GM23338 (cell line): ENCODE measurements at regions not wholly inside any gene's neighbourhood (a gene's known extent, or its start where the extent isn't known, plus 50 kb on each side); places are given as distances from the start of the nearest gene placed in this dataset.

Experiments used
- ATAC-seq: fragments of 200-7000 bp; cut with Tn5 transposase; 3 replicates; pipeline ENCODE4 v1.9.1; 2020
- DNase-seq: peaks from one replicate; pipeline ENCODE4 v3.0.0-alpha.2; 2015; ENCODE audit warnings: low spot score
- H2AFZ ChIP-seq: fragments of 200-600 bp; sonication (generic); 2 replicates; pipeline ENCODE4 v1.8.0; 2016; ENCODE audit warnings: antibody characterized with exemption, mild to moderate bottlenecking, moderate library complexity
- H3F3A ChIP-seq: fragments of 200-600 bp; sonication (generic); replicated peaks from 2 replicates; pipeline ENCODE4 v1.8.0; 2017; ENCODE audit warnings: antibody characterized with exemption, mixed run types, low read depth
- H3K27ac ChIP-seq: fragments of 200-600 bp; sonication (generic); 2 replicates; pipeline ENCODE4 v1.6.1; 2016; ENCODE audit warnings: low read depth
- H3K27me3 ChIP-seq: fragments of 200-600 bp; sonication (generic); 2 replicates; pipeline ENCODE4 v1.8.0; 2016; ENCODE audit warnings: mild to moderate bottlenecking, mixed run types, moderate library complexity; ENCODE audit not compliant: insufficient read depth
- H3K36me3 ChIP-seq: fragments of 200-600 bp; sonication (generic); 2 replicates; pipeline ENCODE4 v1.8.0; 2016; ENCODE audit warnings: mild to moderate bottlenecking; ENCODE audit not compliant: insufficient read depth
- H3K4me1 ChIP-seq: fragments of 200-600 bp; sonication (generic); 2 replicates; pipeline ENCODE4 v1.8.0; 2016; ENCODE audit warnings: mild to moderate bottlenecking, moderate library complexity; ENCODE audit not compliant: insufficient read depth
- H3K4me2 ChIP-seq: fragments of 200-600 bp; sonication (generic); 2 replicates; pipeline ENCODE4 v1.7.1; 2017; ENCODE audit warnings: mixed run types
- H3K4me3 ChIP-seq: fragments of 200-600 bp; sonication (generic); 2 replicates; pipeline ENCODE4 v1.6.1; 2016; ENCODE audit warnings: mixed run types
- H3K79me2 ChIP-seq: fragments of 200-600 bp; sonication (generic); replicated peaks from 2 replicates; pipeline ENCODE4 v1.8.0; 2017; ENCODE audit warnings: mild to moderate bottlenecking; ENCODE audit not compliant: insufficient read depth
- H3K9me2 ChIP-seq: fragments of 200-600 bp; sonication (generic); 2 replicates; pipeline ENCODE4 v1.8.0; 2017; ENCODE audit not compliant: insufficient read depth
- H4K20me1 ChIP-seq: fragments of 200-600 bp; sonication (generic); replicated peaks from 2 replicates; pipeline ENCODE4 v1.8.0; 2017; ENCODE audit warnings: mild to moderate bottlenecking; ENCODE audit not compliant: insufficient read depth
- H3K27ac Mint-ChIP-seq: 2 replicates; pipeline ENCODE4 v1.8.0; 2020; ENCODE audit warnings: inconsistent platforms, mild to moderate bottlenecking, moderate library complexity, mixed read lengths
- H3K27me3 Mint-ChIP-seq: 3 replicates; pipeline ENCODE4 v1.8.0; 2022; ENCODE audit warnings: low read depth, mild to moderate bottlenecking, moderate library complexity, mixed read lengths, inconsistent platforms; ENCODE audit not compliant: insufficient read depth, poor library complexity
- H3K36me3 Mint-ChIP-seq: 3 replicates; pipeline ENCODE4 v1.8.0; 2021; ENCODE audit warnings: low read depth, mild to moderate bottlenecking, inconsistent platforms, moderate library complexity, mixed read lengths
- H3K4me1 Mint-ChIP-seq: 3 replicates; pipeline ENCODE4 v1.8.0; 2020; ENCODE audit warnings: mild to moderate bottlenecking, inconsistent platforms, mixed read lengths
- H3K4me3 Mint-ChIP-seq: 3 replicates; pipeline ENCODE4 v1.8.0; 2021; ENCODE audit warnings: moderate library complexity, mild to moderate bottlenecking, inconsistent platforms, mixed read lengths
- H3K9me3 Mint-ChIP-seq: 3 replicates; pipeline ENCODE4 v1.8.0; 2020; ENCODE audit warnings: moderate library complexity, mild to moderate bottlenecking, inconsistent platforms, mixed read lengths
- EZH2 ChIP-seq: fragments of 200-600 bp; sonication (generic); IDR thresholded peaks from one replicate; pipeline ENCODE4 v1.8.0; 2017; ENCODE audit warnings: antibody characterized with exemption, mild to moderate bottlenecking, low read depth; ENCODE audit not compliant: unreplicated experiment
- EZH2phosphoT487 ChIP-seq: fragments of 200-600 bp; sonication (generic); IDR thresholded peaks from one replicate; pipeline ENCODE4 v1.8.1; 2018; ENCODE audit warnings: antibody characterized with exemption; ENCODE audit not compliant: unreplicated experiment
- JUNB ChIP-seq: IDR thresholded peaks from one replicate; pipeline ENCODE4 v1.6.1; 2016; ENCODE audit warnings: antibody characterized with exemption; ENCODE audit not compliant: unreplicated experiment
- NANOG ChIP-seq: IDR thresholded peaks from 2 replicates; pipeline ENCODE4 v1.6.1; 2016; ENCODE audit warnings: antibody characterized with exemption, borderline replicate concordance
- POLR2AphosphoS5 ChIP-seq: IDR thresholded peaks from 2 replicates; pipeline ENCODE4 v1.6.1; 2016; ENCODE audit warnings: antibody characterized with exemption, low read depth
- REST ChIP-seq: IDR thresholded peaks from one replicate; pipeline ENCODE4 v1.6.1; 2018; ENCODE audit warnings: antibody characterized with exemption; ENCODE audit not compliant: unreplicated experiment
- ZNF114 ChIP-seq: fragments of 250-450 bp; sonication (Bioruptor Pico); IDR thresholded peaks from 2 replicates; pipeline ENCODE4 v1.5.0; 2020; ENCODE audit warnings: mild to moderate bottlenecking, moderate library complexity
- ZNF331 ChIP-seq: fragments of 250-450 bp; sonication (Bioruptor Pico); IDR thresholded peaks from 2 replicates; pipeline ENCODE4 v1.5.0; 2020; ENCODE audit warnings: low read depth, mild to moderate bottlenecking, moderate library complexity
- TF ChIP-seq, protein P1 (sequence below): IDR thresholded peaks from 2 replicates; pipeline ENCODE4 v1.6.1; 2016; ENCODE audit warnings: antibody characterized with exemption

DNA sequence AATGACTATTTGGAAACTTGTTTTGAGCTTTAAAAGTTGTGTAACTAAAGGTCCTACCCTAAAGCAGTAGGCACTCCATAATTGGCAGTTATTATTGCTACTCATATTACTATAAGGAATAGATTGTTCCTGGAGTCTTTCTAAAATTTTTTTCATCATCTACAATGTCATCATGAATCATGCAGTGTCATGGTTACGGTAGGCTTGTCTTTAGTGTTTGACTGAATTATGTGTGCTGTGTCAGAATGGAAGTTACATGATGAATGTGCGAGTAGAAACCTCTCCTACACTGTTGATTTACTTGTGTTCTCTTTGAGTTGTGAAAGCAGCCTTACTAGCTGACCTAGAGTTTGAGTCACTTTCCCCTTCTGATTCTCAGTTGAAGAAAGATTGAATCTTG, 1099.9 kb downstream of the RAPGEF2 start (continued):
- TF ChIP-seq ZNF114 (CRISPR knock-in tag) (no peak), EZH2phosphoT487 (no peak), POLR2AphosphoS5 (no peak), EZH2 (no peak)
- TF ChIP-seq, protein P1, sequence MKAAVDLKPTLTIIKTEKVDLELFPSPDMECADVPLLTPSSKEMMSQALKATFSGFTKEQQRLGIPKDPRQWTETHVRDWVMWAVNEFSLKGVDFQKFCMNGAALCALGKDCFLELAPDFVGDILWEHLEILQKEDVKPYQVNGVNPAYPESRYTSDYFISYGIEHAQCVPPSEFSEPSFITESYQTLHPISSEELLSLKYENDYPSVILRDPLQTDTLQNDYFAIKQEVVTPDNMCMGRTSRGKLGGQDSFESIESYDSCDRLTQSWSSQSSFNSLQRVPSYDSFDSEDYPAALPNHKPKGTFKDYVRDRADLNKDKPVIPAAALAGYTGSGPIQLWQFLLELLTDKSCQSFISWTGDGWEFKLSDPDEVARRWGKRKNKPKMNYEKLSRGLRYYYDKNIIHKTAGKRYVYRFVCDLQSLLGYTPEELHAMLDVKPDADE = no peak

DNA sequence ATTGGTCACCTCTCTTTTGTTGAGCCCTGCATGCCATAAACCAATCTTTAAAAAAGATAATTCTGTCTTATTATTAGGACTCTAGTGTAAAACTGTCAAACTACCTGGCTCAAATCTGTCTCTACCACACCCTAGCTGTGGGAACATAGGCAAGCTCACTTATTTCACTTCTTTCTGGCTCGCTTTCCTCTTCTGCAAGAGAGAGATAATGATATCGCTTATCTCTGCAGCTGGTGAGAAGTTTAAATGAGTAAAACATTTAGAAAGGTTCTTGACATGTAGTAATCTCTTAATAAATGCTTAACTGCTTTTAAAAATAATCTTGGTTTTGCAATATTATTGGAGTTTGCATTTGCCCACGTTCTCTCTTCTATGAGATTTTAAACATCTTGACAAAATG, 1109.2 kb downstream of the RAPGEF2 start:
- Histone ChIP-seq H3K36me3 (no peaks in the 10 kb centered on the region), H3F3A (no peaks in the 10 kb centered on the region), H3K4me1 (no peaks in the 10 kb centered on the region), H2AFZ (no peak overlapping the region), H4K20me1 (no peaks in the 10 kb centered on the region), H3K9me2 (0 out of 2 replicates have a peak, but pooled peaks cover 3% of the 10 kb centered on the region), H3K27me3 (no peaks in the 10 kb centered on the region), H3K4me2 (no peak overlapping the region), H3K4me3 (no peak overlapping the region), H3K27ac (no peak overlapping the region), H3K79me2 (no peaks in the 10 kb centered on the region)
- no peak for TF ChIP-seq NANOG
- no peak for TF ChIP-seq ZNF114 (CRISPR knock-in tag)
- TF ChIP-seq, protein P1 = no peak
- TF ChIP-seq ZNF331 (CRISPR knock-in tag) = no peak
- no peak for TF ChIP-seq REST
- no peak for TF ChIP-seq POLR2AphosphoS5
- TF ChIP-seq JUNB = no peak
- DNase-seq (no peak), ATAC-seq (no peak)
- no peak overlapping the region for H3K4me3 Mint-ChIP-seq
- H3K36me3 Mint-ChIP-seq = no peaks in the 10 kb centered on the region
- no peak overlapping the region for H3K27ac Mint-ChIP-seq
- H3K4me1 Mint-ChIP-seq = no peaks in the 10 kb centered on the region
- peaks cover 7% of the 10 kb centered on the region; the same call in 1 of the 3 replicates for H3K9me3 Mint-ChIP-seq
- H3K27me3 Mint-ChIP-seq = peaks cover 2% of the 10 kb centered on the region
